CD4-positive, alpha-beta memory T cell (primary cell): ENCODE measurements at regions not wholly inside any gene's neighbourhood (a gene's known extent, or its start where the extent isn't known, plus 50 kb on each side); places are given as distances from the start of the nearest gene placed in this dataset.
"Not testable (repeated sequence)": the region's sequence is repeated elsewhere in the genome, so short reads cannot be mapped to it uniquely, and the experiment has no call there.

ENCODE experiments used
- CTCF ChIA-PET: fragments of 350-600 bp; sonication (Branson Sonifier 250); formaldehyde crosslinking; loops from one replicate; lab custom pipeline; 2021; ENCODE audit warnings: inconsistent platforms; ENCODE audit not compliant: partially characterized antibody; lab: Charles Lee
- POLR2A ChIA-PET: fragments of 350-600 bp; sonication (Branson Sonifier 250); formaldehyde crosslinking; loops from one replicate; lab custom pipeline; 2021; ENCODE audit not compliant: partially characterized antibody; lab: Charles Lee
- DNase-seq, 5 donors: peaks; one replicate each; pipeline versions ENCODE4 v3.0.0 to v3.0.0-alpha.2; 2020 to 2022; ENCODE audit warnings: mixed read lengths in 1 of 5
- H3K27ac ChIP-seq: one replicate; pipeline ENCODE4 v1.7.0; 2013; ENCODE audit warnings: low read depth, low read length
- H3K27me3 ChIP-seq: 2 replicates; pipeline ENCODE4 v1.7.0; 2013; ENCODE audit warnings: mild to moderate bottlenecking, low read length, moderate library complexity; ENCODE audit not compliant: insufficient read depth
- H3K36me3 ChIP-seq: 2 replicates; pipeline ENCODE4 v1.7.0; 2013; ENCODE audit warnings: mild to moderate bottlenecking, low read length, moderate library complexity; ENCODE audit not compliant: insufficient read depth
- H3K4me1 ChIP-seq: 2 replicates; pipeline ENCODE4 v1.7.0; 2013; ENCODE audit warnings: mild to moderate bottlenecking, low read length, moderate library complexity; ENCODE audit not compliant: insufficient read depth
- H3K4me3 ChIP-seq, 2 donors: one replicate each; pipeline ENCODE4 v1.7.0; 2013; ENCODE audit warnings: low read length in 2 of 2, mild to moderate bottlenecking in 1 of 2
- H3K9me3 ChIP-seq, 2 donors: one replicate each; pipeline ENCODE4 v1.7.0; 2013; ENCODE audit warnings: low read length in 2 of 2, control low read depth in 1 of 2; ENCODE audit not compliant: control insufficient read depth in 1 of 2
- H3K27ac Mint-ChIP-seq, 7 donors: one replicate each; pipeline ENCODE4 v1.8.0; 2020 to 2021; ENCODE audit warnings: mixed read lengths in 7 of 7, mild to moderate bottlenecking in 6 of 7, inconsistent platforms in 3 of 7, moderate library complexity in 3 of 7
- H3K27me3 Mint-ChIP-seq, 2 donors: one replicate each; pipeline ENCODE4 v1.8.0; 2020 to 2021; ENCODE audit warnings: mixed read lengths in 2 of 2
- H3K36me3 Mint-ChIP-seq, 2 donors: one replicate each; pipeline ENCODE4 v1.8.0; 2020 to 2021; ENCODE audit warnings: mixed read lengths in 2 of 2, inconsistent platforms in 1 of 2, mild to moderate bottlenecking in 1 of 2
- H3K4me1 Mint-ChIP-seq, 4 donors: one replicate each; pipeline ENCODE4 v1.8.0; 2020 to 2021; ENCODE audit warnings: mixed read lengths in 4 of 4, mild to moderate bottlenecking in 1 of 4
- H3K4me3 Mint-ChIP-seq, 8 donors: one replicate each; pipeline ENCODE4 v1.8.0; 2020 to 2021; ENCODE audit warnings: mixed read lengths in 8 of 8, mild to moderate bottlenecking in 7 of 8, moderate library complexity in 6 of 8, inconsistent platforms in 3 of 8
- H3K9me3 Mint-ChIP-seq, 8 donors: one replicate each; pipeline ENCODE4 v1.8.0; 2020 to 2021; ENCODE audit warnings: mixed read lengths in 8 of 8, mild to moderate bottlenecking in 5 of 8, inconsistent platforms in 3 of 8, moderate library complexity in 1 of 8
- intact Hi-C: fragments of 100-400 bp; cut with micrococcal nuclease; formaldehyde crosslinking; loops from one replicate; pipeline ENCODE4 v1.15.1; 2023

DNA sequence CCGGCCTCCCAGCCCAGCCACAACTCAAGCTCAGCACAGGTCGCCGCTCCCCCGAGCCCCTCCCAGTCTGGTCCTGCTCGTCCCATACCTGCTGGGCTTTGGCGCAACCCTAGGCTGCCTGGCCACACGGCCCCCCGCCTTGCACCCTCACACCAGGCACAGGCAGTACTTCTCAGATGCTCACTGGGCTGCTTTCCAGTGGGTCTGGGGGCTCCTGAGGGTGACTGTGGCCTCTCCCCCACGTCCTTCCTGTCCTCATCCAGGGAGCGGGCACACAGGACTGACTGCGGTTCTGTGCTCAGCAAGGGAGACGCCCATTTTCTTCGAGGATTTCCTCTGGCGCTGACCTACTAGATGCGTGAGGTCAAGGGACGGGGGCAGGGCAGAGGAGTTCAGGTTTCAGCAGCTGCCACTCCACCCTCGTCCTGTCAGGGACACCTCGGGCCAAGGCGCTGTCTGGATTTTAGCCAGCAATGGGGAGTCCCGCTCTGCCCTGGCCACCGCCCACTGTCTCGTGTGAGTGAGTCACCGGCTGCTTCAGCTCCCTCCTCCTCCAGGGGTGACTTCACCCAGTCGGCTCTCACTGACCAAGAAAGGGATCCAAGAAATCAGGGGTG, 115.8 kb downstream of the NPIPB11 start:
- Histone ChIP-seq H3K4me1 (peaks cover 4% of the 10 kb centered on the region), H3K27me3 (no peaks in the 10 kb centered on the region), H3K36me3 (no peaks in the 10 kb centered on the region), H3K4me3 (no peak overlapping the region), H3K27ac (no peak overlapping the region), H3K9me3 (no peaks in the 10 kb centered on the region)
- Mint-ChIP-seq H3K4me3 (peak overlapping the region in 5 of 8 donors; percentile 43 to 62 (median 49)), H3K4me1 (peaks cover 0 to 8% (median 3%) of the 10 kb centered on the region in 4 donors), H3K36me3 (peaks cover 0 to 2% of the 10 kb centered on the region in 2 donors), H3K9me3 (no peaks in the 10 kb centered on the region), H3K27me3 (no peaks in the 10 kb centered on the region), H3K27ac (peak overlapping the region in 3 of 7 donors; percentile 32 to 55 (median 50))
- ChIA-PET POLR2A (no interaction called here), CTCF (no interaction called here)
- peak; percentile 11 to 77 (median 32) for DNase-seq
- intact Hi-C loops: no loop called here

DNA sequence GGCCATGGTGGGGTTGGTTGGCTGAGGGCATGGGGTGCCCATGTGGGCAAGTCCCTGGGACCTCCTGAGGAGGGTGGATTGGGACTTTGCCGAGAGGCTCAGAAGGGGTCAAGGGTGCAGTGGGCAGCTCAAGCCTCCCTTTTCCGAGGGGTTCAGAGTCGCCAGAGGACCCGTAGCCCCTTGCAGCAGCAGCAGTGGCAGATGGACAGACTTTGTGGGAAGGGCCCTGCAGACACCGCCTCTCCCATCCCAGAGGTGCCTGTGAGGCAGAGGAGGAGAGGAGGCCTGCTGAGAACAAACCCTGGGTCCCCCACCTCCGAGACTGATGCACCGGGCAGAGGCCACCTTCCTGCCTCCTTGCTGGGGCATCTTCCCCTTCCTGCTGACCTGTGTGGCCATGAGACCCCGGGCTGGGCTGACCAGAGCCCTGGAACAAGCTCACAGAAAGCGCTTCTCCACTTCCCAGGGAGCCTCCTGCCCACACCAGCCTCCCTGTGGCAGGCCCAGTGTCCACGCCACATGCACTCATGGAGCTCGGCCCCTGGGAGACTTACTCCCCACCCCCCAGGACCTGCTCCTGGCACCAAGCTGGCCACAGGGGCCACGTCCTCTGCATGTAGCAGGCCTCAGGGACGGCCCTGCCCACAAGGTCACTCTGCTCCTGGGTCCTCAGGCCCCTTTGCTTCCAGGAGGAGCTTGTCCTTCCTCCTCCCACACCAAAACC, 116.8 kb downstream of the NPIPB11 start:
- intact Hi-C loops, DNase-seq, CTCF ChIA-PET: not testable (repeated sequence)

DNA sequence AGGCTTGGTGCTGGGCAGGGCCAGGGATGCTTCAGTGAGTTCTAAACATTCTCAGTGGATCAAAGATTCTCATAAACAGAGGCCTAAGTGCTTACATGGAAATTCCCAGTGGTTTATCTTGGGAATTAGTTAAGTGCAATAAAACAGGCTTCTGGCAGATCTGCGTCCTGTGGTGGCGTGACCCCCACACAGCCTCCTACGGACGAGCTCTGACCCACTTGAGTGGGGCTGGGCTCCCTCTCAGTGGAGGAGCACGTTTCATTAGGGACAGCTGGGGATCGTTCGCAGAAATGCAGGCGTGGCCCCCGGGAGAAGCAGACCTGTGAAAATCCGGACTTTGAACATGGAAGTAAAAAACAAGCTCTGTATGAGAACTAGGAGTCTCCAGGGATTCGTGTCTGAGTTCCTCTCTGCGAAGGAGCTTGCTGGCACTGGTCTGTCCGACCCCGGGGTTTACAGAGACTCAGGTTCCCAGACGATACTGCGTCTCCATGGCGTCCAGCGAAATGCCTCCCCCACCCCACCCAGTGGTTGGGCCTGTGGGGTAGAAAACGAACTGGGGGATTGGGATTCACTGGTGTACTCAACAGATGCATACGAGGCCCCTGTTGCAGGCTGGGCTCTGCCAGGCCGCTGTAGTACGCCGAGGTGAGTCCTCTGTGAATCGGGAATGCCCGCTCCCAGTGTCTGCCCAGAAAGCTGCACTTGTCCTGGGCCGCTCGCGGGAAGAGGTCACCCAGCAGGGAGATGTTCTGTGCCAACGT, 117.6 kb downstream of the NPIPB11 start:
- CTCF ChIA-PET, H3K27ac ChIP-seq, H3K36me3 Mint-ChIP-seq, H3K27me3 Mint-ChIP-seq, intact Hi-C loops, H3K4me1 ChIP-seq, H3K9me3 Mint-ChIP-seq, H3K4me3 ChIP-seq, H3K4me3 Mint-ChIP-seq, H3K36me3 ChIP-seq, H3K27me3 ChIP-seq, H3K27ac Mint-ChIP-seq, POLR2A ChIA-PET, H3K9me3 ChIP-seq, DNase-seq: not testable (repeated sequence)
- peaks cover 3 to 16% (median 8%) of the 10 kb centered on the region in 4 donors for H3K4me1 Mint-ChIP-seq

More for the DNA sequence above, 116.8 kb downstream of the NPIPB11 start:
- H3K27me3 ChIP-seq, H3K36me3 ChIP-seq, H3K4me3 ChIP-seq, POLR2A ChIA-PET, H3K4me1 ChIP-seq, H3K27ac Mint-ChIP-seq, H3K9me3 Mint-ChIP-seq, H3K4me3 Mint-ChIP-seq, H3K36me3 Mint-ChIP-seq, H3K27me3 Mint-ChIP-seq, H3K27ac ChIP-seq, H3K9me3 ChIP-seq: not testable (repeated sequence)
- H3K4me1 Mint-ChIP-seq: peaks cover 1 to 13% (median 5%) of the 10 kb centered on the region in 4 donors

GRCh38 chr16:29287871-29288535, 118.5 kb downstream of the NPIPB11 start:
- H3K4me3 Mint-ChIP-seq, H3K27me3 Mint-ChIP-seq, H3K4me1 ChIP-seq, DNase-seq, H3K9me3 ChIP-seq, H3K9me3 Mint-ChIP-seq, H3K27ac ChIP-seq, intact Hi-C loops, CTCF ChIA-PET, H3K36me3 ChIP-seq, POLR2A ChIA-PET, H3K27me3 ChIP-seq, H3K36me3 Mint-ChIP-seq, H3K4me3 ChIP-seq: not testable (repeated sequence)
- peak overlapping the region in 1 of 7 donors; percentile 4 for H3K27ac Mint-ChIP-seq
- H3K4me1 Mint-ChIP-seq: peaks cover 3 to 16% (median 8%) of the 10 kb centered on the region in 4 donors

DNA sequence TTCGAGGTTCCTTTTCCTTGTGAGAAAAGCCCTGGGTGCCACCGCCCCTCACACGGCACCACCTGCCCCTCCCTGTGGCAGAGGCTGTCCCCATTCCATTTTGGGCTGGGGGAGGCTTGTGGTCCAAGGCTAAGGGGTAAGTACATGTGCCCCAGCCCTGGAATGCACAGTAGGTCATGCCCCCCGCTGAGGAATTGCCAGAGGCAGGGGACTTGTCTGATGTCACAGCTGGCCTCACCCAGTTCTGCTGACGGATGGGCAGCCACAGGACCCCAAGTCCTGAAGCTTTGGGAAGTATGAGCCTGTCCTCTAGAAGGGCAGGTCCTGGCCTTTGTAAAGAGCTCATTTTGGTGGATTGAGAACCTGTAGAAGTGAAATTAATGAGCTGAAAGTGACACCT, 119.3 kb downstream of the NPIPB11 start:
- POLR2A ChIA-PET, H3K9me3 Mint-ChIP-seq, H3K4me3 ChIP-seq, CTCF ChIA-PET, H3K27ac Mint-ChIP-seq, H3K27ac ChIP-seq, H3K4me3 Mint-ChIP-seq, DNase-seq, H3K4me1 ChIP-seq, intact Hi-C loops, H3K36me3 Mint-ChIP-seq, H3K9me3 ChIP-seq, H3K27me3 Mint-ChIP-seq, H3K36me3 ChIP-seq, H3K27me3 ChIP-seq: not testable (repeated sequence)
- peaks cover 3 to 16% (median 8%) of the 10 kb centered on the region in 4 donors for H3K4me1 Mint-ChIP-seq

- H3K4me3 Mint-ChIP-seq, H3K4me1 ChIP-seq, H3K9me3 Mint-ChIP-seq, DNase-seq, CTCF ChIA-PET, H3K27me3 ChIP-seq, H3K36me3 ChIP-seq, H3K4me3 ChIP-seq, POLR2A ChIA-PET, intact Hi-C loops, H3K27ac ChIP-seq, H3K9me3 ChIP-seq, H3K27me3 Mint-ChIP-seq, H3K36me3 Mint-ChIP-seq: not testable (repeated sequence)
- H3K27ac Mint-ChIP-seq: peak overlapping the region in 1 of 7 donors; percentile 17
- peaks cover 3 to 16% (median 8%) of the 10 kb centered on the region in 4 donors for H3K4me1 Mint-ChIP-seq
These were observed 119.7 kb downstream of the NPIPB11 start for GRCh38 chr16:29286796-29287195.

DNA sequence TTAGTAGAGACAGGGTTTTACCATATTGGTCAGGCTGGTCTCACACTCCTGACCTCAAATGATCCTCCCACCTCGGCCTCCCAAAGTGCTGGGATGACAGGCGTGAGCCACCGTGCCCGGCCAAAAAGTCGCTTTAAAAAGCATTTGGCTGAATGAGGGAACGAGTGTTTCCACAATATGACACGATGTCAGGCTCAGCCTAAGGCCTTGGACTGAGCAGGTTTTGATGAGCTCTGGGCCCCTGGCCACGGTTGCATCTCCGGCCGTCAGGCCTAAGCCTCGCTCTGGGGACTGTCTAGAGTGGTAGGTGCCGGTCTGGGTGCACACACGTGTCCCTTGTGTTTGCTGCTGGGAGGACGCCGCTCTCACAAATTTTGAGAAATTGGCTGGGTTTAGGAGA, 120.3 kb downstream of the NPIPB11 start:
- H3K9me3 ChIP-seq, intact Hi-C loops, H3K36me3 ChIP-seq, H3K9me3 Mint-ChIP-seq, POLR2A ChIA-PET, H3K4me1 ChIP-seq, H3K36me3 Mint-ChIP-seq, H3K27me3 ChIP-seq, H3K27ac ChIP-seq, H3K4me3 Mint-ChIP-seq, H3K27me3 Mint-ChIP-seq, CTCF ChIA-PET, H3K4me3 ChIP-seq, DNase-seq: not testable (repeated sequence)
- peaks cover 3 to 16% (median 8%) of the 10 kb centered on the region in 4 donors for H3K4me1 Mint-ChIP-seq
- peak overlapping the region in 1 of 7 donors; percentile 42 for H3K27ac Mint-ChIP-seq
